HG03060 (cell line): ENCODE measurements at regions not wholly inside any gene's neighbourhood (a gene's known extent, or its start where the extent isn't known, plus 50 kb on each side); places are given as distances from the start of the nearest gene placed in this dataset.
A peak's percentile ranks its signal among the peaks of the same experiment; 100 is the strongest.

Experiments used
- ATAC-seq: cut with Tn5 transposase; IDR thresholded peaks from one replicate; pipeline ENCODE4 v1.9.1; 2021; ENCODE audit warnings: low read depth, moderate number of reproducible peaks; ENCODE audit not compliant: unreplicated experiment

DNA sequence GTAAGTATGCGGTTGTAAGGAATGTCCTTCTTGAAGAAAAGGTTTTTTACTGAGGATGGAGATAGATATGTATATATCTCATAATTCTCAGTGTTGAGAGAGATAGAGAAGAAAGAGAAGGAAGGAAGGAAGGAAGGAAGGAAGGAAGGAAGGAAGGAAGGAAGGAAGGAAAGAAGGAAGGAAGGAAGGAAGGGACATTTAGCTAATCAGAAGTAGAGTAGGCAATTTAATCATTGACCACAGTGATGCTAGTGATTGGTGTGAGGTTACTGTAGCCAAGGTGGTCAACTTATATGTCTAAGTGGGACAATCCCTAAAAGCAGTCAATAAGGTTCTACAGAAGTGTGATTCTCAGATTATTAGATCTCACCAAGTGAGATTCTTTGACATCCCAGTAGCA lies 751.8 kb upstream of the CBLB start:
- ATAC-seq: no peak

DNA sequence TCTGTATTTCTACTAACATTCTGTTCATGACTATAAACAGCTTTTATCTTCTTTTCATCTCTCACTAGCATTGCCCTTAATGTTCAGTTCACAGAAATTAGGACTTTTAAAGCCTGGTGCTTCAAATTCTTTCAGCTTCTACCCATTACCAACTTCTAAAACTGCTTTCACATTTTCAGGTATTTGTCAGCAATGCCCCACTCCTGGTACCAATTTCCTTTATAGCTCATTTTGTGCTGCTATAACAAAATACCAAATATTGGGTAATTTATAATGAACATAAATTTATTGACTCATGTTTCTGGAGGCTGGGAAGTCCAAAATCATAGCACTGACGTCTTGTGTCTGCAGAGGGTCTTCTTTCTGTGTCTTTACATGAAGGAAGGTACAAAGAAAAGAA lies 753.1 kb upstream of the CCDC54 start:
- no peak for ATAC-seq

DNA sequence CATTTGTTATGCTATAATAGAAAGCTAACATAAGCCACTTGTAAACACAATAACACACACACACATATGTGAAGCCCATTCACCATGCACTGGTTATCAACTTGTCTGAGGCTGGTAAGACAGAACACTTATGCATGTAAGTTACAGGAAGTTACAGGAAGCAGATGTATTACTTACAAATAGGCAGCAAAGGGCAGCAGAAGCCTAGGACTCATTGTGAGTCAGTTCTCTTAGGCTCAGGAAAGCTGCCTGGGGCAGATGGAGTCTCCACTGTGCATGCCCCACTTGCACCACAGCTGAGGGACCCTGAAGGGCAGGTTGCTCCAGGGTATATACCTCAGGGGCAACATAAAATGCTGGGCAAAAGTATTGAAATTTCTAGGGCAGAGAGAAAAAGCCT lies 748.8 kb upstream of the CCDC54 start:
- no peak for ATAC-seq

DNA sequence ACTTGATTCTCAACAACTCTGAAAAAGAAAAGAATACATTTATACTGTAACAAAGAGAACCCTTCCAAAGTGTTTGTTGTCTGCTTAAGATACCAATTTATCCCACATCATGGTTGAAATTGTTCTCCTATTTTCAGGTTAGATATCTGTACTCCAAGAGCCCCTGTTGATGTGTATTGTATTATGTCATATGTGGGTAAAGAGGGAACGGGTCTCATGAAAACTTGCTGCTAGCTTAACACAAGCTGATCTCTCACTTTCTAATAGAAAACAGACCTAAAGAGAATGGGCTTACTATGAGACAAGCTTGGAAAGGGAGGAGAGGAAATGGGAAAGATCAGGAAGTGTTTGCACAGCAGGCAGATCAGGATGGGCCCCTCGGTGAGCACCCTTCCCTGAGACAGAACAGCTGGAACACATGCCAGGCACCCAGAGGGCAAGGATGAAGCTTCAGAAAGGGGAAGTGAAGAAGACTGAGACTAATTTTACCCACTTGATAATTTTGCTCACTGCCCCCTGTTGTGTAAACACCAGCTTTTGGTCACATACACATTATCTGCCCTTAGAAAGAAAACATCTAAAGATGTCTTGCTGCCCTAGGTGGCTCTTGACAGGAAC lies 747.9 kb upstream of the CCDC54 start:
- ATAC-seq: peak; percentile 73

DNA sequence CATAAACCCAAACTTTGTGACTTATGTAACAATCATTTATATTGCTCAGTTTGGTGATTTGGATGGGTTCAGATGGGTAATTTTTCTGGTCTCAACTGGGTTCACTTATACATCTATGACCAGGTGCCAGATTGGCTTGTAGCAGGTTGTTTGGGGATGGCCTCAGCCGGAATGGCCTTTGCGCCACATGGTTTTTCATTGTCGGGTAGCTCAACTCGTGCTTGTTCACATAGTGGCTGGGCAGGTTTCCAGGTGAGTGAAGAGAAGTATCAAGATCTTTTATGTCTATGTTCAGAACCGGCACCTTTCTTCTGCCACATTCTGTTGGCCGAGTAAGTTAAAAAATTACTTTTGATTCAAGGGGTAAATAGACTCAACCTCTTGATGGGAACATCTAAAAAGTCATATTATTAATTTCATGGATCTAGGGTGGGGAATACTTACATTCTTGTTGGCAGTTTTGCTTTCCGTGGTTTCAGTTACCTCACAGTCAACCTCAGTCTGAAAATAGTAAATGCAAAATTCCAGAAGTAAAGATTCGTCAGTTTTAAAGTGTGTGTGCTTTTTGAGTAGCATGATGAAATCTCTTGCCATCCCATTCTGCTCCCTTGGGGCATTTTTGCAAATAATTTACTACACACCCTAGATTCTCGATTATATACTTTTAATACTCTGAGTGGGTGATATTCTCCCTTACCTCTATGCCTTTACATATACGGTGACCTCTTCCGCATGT lies 745.7 kb upstream of the CCDC54 start:
- ATAC-seq: no peak

DNA sequence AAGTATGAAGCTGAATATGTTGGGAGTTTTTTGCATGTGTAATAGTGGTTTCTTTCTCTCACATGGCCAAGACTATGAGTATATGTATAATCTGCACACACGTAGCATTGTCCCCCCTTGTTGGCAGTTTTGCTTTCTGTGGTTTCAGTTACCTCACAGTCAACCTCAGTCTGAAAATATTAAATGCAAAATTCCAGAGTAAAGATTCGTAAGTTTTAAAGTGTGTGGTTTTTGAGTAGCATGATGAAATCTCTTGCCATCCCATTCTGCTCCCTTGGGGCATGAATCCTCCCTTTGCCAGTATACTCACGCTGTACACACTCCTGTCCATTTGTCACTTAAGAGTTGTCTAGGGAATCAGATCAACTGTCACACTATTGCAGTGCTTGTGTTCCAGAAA lies 742.0 kb upstream of the CCDC54 start:
- ATAC-seq: peak; percentile 57

DNA sequence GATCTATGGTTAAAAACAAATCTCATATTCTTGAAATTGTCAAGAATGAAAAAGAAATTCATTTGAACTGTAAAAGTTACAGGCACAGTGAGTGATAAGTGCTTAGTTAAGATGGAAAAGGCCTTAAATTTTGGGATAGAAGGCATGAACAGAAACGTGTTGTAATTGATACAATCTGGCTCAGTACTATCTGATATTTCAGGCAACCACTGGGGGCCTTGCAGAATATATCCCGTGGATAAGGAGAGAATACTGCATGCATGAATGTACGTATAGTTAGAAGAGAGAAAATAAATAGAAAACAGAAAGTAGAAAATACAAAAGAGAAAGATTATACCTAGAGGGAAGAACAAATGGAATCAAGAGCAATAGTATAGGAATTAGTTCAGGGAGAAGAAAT lies 741.4 kb upstream of the CCDC54 start:
- no peak for ATAC-seq

DNA sequence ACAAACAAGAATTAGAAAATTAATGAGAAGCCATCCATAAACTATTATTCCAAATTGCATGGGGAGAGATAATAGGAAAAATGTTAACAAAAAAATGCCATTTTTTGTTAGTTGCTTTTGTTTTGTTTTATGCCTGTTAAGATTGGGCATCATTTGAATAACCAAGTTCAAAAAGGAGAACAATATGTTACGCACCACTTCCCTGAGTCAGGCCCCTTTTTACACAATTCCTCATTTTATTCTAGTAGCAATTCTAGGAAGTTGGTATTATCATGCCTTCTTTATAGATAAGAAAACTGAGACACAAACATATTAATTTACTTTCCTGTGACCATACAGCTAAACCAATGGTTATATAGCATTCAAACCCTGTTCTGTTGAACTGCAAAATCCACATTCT lies 736.9 kb upstream of the CCDC54 start:
- no peak for ATAC-seq

DNA sequence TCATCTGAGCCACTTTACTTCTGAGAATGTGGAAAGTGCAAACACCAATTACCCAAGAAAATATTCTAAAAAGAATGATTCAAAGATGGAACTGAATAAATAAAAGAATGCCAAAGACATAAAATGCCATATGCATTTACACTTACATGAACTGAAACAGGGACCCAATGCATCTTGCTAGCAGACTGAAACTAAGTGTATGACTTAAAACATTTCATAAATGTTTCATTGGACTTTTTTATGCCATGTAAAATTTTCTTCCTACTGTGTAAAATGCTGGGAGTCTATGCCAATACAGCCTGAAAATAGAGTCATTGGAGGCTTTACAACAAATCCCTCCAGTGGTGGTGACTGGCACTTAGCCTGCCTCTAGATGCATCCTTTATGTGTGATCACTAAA lies 735.1 kb upstream of the CCDC54 start:
- ATAC-seq: no peak

DNA sequence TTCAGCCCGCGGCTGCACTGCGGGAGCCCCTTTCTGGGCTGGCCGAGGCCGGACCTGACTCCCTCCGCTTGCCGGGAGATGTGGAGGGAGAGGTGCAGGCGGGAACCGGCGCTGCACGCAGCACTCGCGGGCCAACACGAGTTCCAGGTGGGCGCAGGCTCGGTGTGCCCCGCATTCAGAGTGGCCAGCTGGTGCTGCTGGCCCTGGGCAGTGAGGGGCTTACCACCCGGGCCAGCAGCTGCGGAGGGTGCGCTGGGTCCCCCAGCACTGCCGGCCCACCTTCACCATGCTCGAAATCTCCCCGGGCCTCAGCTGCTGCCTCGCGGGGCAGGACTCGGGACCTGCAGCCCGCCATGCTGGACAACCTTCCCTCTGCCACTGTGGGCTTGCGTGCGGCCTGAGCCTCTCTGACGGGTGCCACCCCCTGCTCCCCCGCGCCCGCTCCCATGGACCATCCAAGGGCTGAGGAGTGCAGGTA lies 733.5 kb upstream of the CCDC54 start:
- ATAC-seq: no peak

DNA sequence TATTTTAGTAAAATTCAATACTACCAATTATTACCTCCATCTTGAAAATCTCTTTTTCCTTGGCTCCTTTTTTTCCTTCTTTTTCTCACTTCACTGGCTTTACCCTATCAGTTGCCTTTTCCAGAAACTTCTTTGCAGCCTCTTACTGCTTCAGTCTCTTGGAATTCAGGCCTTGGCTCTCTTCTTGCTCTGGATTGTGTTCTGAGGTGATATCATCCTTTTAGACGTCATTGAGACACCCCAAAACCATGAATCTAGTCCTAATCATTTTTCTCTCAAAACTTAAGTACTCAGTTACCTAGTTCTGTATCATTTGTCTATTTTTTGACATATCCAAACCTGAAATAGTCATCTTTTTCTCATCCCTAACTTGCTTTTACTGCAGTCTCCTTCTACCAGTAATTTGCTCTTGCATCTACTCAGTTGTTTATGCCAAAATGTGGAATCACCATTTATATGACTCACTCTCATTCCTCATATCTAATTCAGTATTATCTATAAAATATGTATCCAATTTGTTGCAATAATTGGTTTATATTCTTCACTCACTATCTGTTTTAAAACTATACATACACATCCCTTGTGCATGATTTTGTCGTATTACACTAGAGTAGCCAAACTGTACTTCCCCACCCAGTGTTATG lies 703.2 kb upstream of the CCDC54 start:
- no peak for ATAC-seq

DNA sequence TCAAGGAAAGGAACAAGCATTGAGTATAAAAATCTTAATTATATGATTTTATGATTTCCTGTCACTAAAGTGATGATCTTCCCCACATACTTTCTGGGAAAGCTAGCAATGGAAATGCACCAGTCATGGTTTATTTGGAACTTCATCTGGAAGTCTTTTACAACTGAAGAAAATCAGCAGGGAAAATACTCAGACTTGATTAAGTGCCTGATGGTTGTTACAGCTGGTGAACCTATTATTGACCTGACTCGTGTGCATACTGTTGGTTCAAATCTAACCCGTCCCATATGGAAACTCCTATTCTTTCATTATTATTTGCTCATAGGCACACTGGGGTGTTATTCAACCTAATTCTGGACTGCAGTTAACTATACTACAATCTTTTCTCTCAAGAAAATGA lies 701.8 kb upstream of the CCDC54 start:
- ATAC-seq: no peak

DNA sequence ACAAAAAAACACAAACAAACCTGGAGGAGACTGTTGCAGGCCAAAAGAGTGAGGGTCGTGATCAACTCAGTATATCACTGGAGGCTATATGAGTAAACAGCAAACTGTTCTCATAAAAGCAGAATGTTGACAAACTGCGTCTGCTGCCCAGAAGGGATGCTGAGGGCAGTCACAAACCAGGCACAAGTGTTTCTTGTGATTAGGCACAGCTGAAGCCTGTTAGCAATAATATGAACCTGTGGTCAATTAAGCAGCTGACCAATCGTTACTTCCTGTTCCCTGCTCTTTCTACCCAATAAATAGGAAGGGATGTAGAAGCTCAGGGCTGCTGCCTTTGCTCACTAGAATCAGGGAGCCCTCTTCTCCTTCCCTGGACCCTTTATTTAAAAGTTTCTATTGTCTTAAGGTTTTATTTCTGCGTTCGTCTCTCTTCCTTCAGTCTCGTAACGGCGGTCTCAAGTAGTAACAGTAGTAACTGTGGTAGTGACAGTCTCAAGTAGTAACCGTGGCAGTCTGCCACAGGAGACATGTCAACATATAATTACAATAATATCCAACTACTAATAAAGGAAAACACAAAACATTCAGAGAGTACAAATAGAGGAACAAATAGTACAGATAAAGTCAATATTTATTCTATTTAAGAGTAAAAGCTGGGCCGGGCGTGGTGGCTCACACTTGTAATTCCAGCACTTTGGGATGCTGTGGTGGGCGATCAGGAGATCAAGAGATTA lies 698.4 kb upstream of the CCDC54 start:
- ATAC-seq: no peak

DNA sequence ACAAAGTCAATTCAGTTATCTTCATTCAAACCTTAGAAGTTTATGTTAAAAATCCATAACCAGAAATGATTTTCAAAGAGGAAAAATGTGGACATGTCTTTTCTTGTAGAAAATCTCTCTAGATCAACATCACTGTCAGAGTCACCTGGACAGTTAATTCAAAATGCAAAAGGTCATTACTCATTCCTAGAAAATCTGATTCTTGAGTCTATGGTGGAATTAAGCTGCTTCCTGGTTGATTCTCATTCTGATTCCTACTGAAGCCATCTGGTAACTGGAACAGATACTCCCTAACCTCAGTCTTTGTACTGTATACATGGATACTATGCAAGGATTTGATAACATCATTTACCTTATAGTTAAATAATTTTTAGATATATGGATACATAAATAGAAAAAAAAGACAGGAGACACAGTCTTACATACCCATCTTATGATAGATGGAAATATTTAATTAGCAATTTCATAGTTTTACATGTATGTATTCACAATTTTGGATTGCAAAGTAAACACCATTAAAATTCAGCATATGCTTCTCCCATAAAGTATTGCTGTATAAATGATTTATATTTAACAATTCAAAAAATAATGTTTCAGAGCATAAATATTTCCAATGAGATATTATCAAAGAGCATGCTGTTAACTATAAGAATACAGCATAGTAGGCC lies 693.2 kb upstream of the CCDC54 start:
- ATAC-seq: no peak

DNA sequence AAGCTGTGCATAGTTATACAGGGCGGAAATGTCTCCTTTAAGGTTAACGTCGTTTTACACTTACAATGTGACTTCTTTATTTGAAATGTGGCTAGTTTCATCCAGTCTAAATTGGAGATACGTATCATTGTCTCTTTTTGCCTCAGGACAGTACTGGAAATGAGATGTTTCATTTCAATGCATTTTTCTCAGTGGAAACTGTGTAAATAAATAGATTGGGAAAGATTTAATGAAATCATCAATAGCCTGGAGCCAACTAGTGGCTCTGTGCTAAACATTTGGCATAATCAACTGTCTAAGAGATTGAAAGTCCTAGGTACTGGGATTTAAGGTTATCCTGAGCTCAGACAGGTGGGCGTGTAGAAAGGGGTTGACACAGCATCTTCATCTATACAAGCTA lies 691.5 kb upstream of the CCDC54 start:
- ATAC-seq: no peak

DNA sequence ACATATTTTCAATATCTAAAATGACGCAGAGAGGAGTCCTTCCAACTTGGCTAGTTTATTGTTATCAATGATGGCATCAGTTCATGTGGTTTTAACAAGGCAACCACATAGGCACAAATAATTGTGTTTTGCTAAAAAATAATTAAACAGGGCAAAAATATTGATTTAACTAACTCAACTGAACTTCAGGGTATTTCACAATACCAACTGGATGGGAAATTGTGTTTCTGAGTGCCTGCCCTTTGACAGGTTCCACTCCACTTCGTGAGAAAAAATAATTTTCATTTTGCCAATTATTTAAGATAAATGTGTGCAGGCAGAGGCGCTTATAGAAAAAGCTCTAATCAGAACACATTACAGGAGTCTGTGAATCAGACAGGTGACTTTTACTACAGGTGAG lies 689.3 kb upstream of the CCDC54 start:
- no peak for ATAC-seq

DNA sequence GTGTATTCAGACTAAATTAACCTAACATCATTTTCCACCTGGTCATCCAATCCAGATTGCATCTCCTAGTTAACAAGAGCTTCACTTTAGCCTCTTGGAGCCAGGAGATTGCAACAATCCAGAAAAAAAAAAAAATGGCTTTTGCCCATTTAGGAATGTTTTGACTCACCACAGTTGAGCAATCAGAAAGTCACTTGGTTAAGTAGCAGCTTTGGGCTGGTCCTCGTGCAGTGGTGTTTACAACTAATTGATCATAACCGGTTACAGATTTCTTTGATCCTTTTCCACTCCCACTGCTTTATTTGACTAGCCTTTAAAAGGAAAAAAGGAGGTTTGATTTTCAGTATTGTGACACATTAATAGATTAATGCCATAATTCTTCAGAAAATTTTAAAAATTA lies 688.8 kb upstream of the CCDC54 start:
- no peak for ATAC-seq

DNA sequence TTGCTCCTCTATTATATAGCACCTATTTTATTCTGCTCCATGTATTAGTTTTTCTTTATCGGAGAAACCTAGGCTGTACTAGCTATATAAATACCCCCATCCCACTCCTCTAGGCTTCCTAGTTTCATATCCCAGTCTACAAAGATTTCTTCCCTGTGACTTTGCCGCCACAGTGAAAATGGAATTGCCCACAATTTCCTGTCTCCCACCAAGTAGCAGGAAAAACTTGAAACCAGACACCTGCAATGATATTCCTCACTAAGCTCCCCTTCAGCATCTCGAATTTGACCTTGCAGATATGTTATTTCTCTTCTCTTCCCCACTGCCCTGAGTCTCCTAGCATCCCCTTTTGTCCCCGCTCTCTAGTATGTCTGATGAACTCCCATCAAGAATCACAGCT lies 685.8 kb upstream of the CCDC54 start:
- ATAC-seq: no peak

DNA sequence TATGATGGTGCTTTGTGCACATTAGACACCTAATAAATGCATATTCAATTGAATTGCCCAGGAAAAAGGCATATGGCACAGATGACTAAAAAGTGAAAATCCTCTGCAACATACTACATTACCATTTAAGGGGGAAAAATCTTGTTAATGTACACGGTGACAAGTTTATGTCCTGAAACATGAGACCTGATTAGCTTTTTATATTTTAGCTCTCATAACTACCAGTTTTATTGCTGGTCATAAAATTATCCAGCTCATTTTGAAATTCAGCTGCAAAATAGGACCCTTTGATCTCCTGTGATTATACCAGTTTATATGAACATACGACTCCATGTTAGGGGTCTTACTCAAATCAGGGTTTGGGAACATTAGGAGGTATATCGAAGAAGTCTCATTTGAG lies 684.6 kb upstream of the CCDC54 start:
- no peak for ATAC-seq

DNA sequence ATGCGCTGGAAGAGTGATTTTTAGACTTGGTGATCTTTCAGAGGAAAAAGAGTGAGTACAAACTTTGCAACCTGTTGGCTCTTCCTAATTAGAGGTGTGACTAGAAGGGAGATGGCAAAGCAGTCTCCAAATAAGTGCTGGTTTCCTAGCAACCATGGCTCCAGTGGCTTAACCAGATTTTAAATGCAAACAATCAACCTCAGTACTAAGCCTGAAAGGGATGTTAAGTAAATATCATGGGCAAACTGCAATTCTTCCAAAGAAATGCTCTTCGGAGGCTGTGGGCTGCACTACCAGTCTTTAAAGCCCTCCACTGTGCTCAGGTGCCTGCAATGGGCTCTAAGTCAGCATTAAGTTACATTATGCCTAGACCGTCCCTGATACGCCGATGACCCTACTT lies 678.1 kb upstream of the CCDC54 start:
- ATAC-seq: no peak

DNA sequence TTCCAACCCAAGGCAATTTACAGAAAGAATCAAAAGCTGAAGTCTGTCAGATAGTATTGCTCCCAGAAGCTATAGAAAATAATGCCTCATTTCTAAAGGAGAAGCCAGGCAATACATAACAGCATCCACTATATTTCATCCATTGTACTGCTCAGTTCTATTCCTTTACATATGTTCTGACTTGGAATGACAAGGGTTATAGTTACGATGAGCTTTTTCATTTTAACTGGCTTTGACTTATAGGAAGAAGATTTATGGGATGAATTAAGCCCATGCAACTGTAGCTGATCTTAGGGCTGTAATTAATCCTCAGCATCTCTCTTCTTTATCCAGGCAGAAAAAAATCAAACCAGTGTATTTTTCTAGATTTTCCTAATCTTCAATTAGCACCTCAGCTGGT lies 676.3 kb upstream of the CCDC54 start:
- no peak for ATAC-seq
